ENCODE measurements at regions not wholly inside any gene's neighbourhood (a gene's known extent, or its start where the extent isn't known, plus 50 kb on each side); places are given as distances from the start of the nearest gene placed in this dataset.

- Histone ChIP-seq H3K9me3 (ENCODE audit: low read length) (no peaks in the 10 kb centered on the region), H3K27ac (ENCODE audit: low read length) (no peak overlapping the region), H3K79me2 (replicated peaks; ENCODE audit: insufficient read depth, low read length) (no peaks in the 10 kb centered on the region), H4K20me1 (ENCODE audit: insufficient read depth) (no peaks in the 10 kb centered on the region), H3K27me3 (ENCODE audit: insufficient read depth, low read depth, low read length) (no peaks in the 10 kb centered on the region), H3F3A (ENCODE audit: insufficient read depth, low read length, poor library complexity, severe bottlenecking) (no peaks in the 10 kb centered on the region), H2AFZ (ENCODE audit: low read depth, low read length) (no peak overlapping the region), H3K4me3 (ENCODE audit: low read length) (no peak overlapping the region), H3K9me2 (ENCODE audit: insufficient read depth, low read length) (no peaks in the 10 kb centered on the region), H3K4me2 (ENCODE audit: low read length) (no peak overlapping the region), H3K36me3 (ENCODE audit: insufficient read depth, low read length) (no peaks in the 10 kb centered on the region), H3K9ac (ENCODE audit: low read length) (no peak overlapping the region)
- TF ChIP-seq POLR2AphosphoS5 (IDR thresholded peaks at IDR 0.05) (no peak), REST (IDR thresholded peaks at IDR 0.05; ENCODE audit: borderline replicate concordance) (no peak), MXI1 (conservative IDR thresholded peaks at IDR 0.05; ENCODE audit: poor library complexity, severe bottlenecking) (no peak), CTCF (IDR thresholded peaks at IDR 0.05; ENCODE audit: poor library complexity, severe bottlenecking) (no peak), SMC3 (conservative IDR thresholded peaks at IDR 0.05; ENCODE audit: poor library complexity) (no peak), RAD21 (conservative IDR thresholded peaks at IDR 0.05) (no peak), EZH2 (IDR thresholded peaks at IDR 0.05; ENCODE audit: borderline replicate concordance, insufficient read depth, low read length, poor library complexity, severe bottlenecking) (no peak), EP300 (conservative IDR thresholded peaks at IDR 0.05; ENCODE audit: poor library complexity, severe bottlenecking) (no peak), TAF1 (IDR thresholded peaks at IDR 0.05; ENCODE audit: low read depth) (no peak)
These were observed 98.6 kb upstream of the PCSK2 start for GRCh38 chr20:17128206-17128605.

- Histone ChIP-seq H3K27me3 (ENCODE audit: insufficient read depth, low read depth, low read length) (no peaks in the 10 kb centered on the region), H3K9me2 (ENCODE audit: insufficient read depth, low read length) (no peaks in the 10 kb centered on the region), H3K4me3 (ENCODE audit: low read length) (no peak overlapping the region), H2AFZ (ENCODE audit: low read depth, low read length) (no peak overlapping the region), H3K9me3 (ENCODE audit: low read length) (no peaks in the 10 kb centered on the region), H3K9ac (ENCODE audit: low read length) (no peak overlapping the region), H3F3A (ENCODE audit: insufficient read depth, low read length, poor library complexity, severe bottlenecking) (no peaks in the 10 kb centered on the region), H3K79me2 (replicated peaks; ENCODE audit: insufficient read depth, low read length) (no peaks in the 10 kb centered on the region), H3K4me2 (ENCODE audit: low read length) (no peak overlapping the region), H4K20me1 (ENCODE audit: insufficient read depth) (no peaks in the 10 kb centered on the region), H3K36me3 (ENCODE audit: insufficient read depth, low read length) (no peaks in the 10 kb centered on the region), H3K27ac (ENCODE audit: low read length) (no peak overlapping the region)
- TF ChIP-seq EP300 (conservative IDR thresholded peaks at IDR 0.05; ENCODE audit: poor library complexity, severe bottlenecking) (no peak), CTCF (IDR thresholded peaks at IDR 0.05; ENCODE audit: poor library complexity, severe bottlenecking) (no peak), REST (IDR thresholded peaks at IDR 0.05; ENCODE audit: borderline replicate concordance) (no peak)
These were observed 97.8 kb upstream of the PCSK2 start for GRCh38 chr20:17129089-17129488.
